ENCODE measurements at regions not wholly inside any gene's neighbourhood (a gene's known extent, or its start where the extent isn't known, plus 50 kb on each side); places are given as distances from the start of the nearest gene placed in this dataset.

DNA sequence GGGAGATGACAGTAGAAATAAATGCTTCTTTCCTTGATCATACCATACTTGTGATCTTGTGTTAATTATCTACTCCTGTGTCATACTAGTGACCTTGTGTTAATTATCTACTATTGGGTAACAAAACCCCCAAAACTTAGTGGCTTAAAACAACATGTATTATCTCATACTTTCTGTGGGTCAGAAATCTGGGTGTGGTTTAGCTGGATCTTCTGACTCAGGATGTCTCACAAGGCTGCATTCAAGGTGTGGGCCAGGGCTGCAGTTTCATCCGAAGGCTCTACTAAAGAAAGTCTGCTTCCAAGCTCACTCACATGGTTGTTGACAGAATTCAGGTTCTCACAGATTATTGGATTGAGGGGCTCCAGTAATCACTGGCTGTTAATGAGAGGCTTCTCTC, 70.3 kb upstream of the NDP start:
- Histone ChIP-seq H2AK9ac (replicated peaks; ENCODE audit: low read depth, low read length, poor library complexity) (no peak overlapping the region), H3K4me2 (ENCODE audit: low read depth, low read length) (no peak overlapping the region), H3K79me1 (ENCODE audit: low read depth in 1 of 2, low read length in 2 of 2) (no peaks in the 10 kb centered on the region), H3K4ac (ENCODE audit: low read depth, low read length) (no peak overlapping the region), H2BK20ac (ENCODE audit: low read depth, low read length) (no peak overlapping the region), H2BK120ac (ENCODE audit: low read depth, low read length) (no peak overlapping the region), H3K9ac (ENCODE audit: low read depth, low read length) (no peak overlapping the region), H3K4me3 (ENCODE audit: insufficient read depth, low read depth, low read length) (no peak overlapping the region), H4K91ac (ENCODE audit: insufficient read depth, low read depth, low read length) (no peak overlapping the region), H4K8ac (ENCODE audit: low read depth in 2 of 2, low read length in 2 of 2) (no peak overlapping the region), H3K23ac (ENCODE audit: low read depth, low read length) (no peak overlapping the region), H2BK15ac (ENCODE audit: low read depth, low read length) (no peak overlapping the region), H3K18ac (ENCODE audit: low read depth, low read length) (no peak overlapping the region), H3K27me3 (ENCODE audit: control insufficient read depth, insufficient read depth, low read length) (peaks cover 5% of the 10 kb centered on the region), H3K4me1 (ENCODE audit: control insufficient read depth, insufficient read depth, low read length) (no peaks in the 10 kb centered on the region), H3K9me3 (ENCODE audit: control insufficient read depth, insufficient read depth, low read length) (no peaks in the 10 kb centered on the region), H3K14ac (replicated peaks; ENCODE audit: low read depth, low read length) (no peak overlapping the region), H2AFZ (replicated peaks; ENCODE audit: low read length, poor library complexity) (no peak overlapping the region), H4K5ac (ENCODE audit: low read depth, low read length) (no peak overlapping the region), H3K36me3 (ENCODE audit: control insufficient read depth, insufficient read depth, low read length) (no peaks in the 10 kb centered on the region), H3K56ac (ENCODE audit: extremely low read depth, insufficient read depth, low read length) (no peak overlapping the region), H2BK5ac (ENCODE audit: low read depth, low read length, poor library complexity, severe bottlenecking) (no peak overlapping the region), H4K20me1 (ENCODE audit: insufficient read depth, low read length) (no peaks in the 10 kb centered on the region), H3K27ac (ENCODE audit: insufficient read depth, low read length) (no peak overlapping the region), H2AK5ac (ENCODE audit: low read depth, low read length) (no peak overlapping the region), H3K9me1 (ENCODE audit: insufficient read depth, low read length) (no peaks in the 10 kb centered on the region)
- POLR2A ChIA-PET (ENCODE audit: unreplicated experiment), result no interaction called here
- WGBS, 2 experiments (ENCODE audit: extremely low coverage in 2 of 2, insufficient read length in 1 of 2), result no CpG with 5 or more reads among the region's 1 CpG
- ATAC-seq (ENCODE audit: low read depth), result no peak
- BruUV-seq (replicated peaks), result no TSS peak
- TF ChIP-seq, protein P1, sequence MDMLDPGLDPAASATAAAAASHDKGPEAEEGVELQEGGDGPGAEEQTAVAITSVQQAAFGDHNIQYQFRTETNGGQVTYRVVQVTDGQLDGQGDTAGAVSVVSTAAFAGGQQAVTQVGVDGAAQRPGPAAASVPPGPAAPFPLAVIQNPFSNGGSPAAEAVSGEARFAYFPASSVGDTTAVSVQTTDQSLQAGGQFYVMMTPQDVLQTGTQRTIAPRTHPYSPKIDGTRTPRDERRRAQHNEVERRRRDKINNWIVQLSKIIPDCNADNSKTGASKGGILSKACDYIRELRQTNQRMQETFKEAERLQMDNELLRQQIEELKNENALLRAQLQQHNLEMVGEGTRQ (IDR thresholded peaks at IDR 0.05; ENCODE audit: low read depth, low read length), result no peak
- TF ChIP-seq MAZ (IDR thresholded peaks at IDR 0.05; ENCODE audit: borderline replicate concordance, low read depth, low read length), result no peak
- TF ChIP-seq CHD1 (IDR thresholded peaks at IDR 0.05; ENCODE audit: low read depth, low read length), result no peak
- no peak for TF ChIP-seq BHLHE40 (IDR thresholded peaks at IDR 0.05; ENCODE audit: low read depth, low read length)
- TF ChIP-seq RCOR1 (IDR thresholded peaks at IDR 0.05; ENCODE audit: insufficient replicate concordance, low read length), result no peak
- TF ChIP-seq RFX5 (IDR thresholded peaks at IDR 0.05; ENCODE audit: low read depth, low read length), result no peak
- TF ChIP-seq CEBPB (IDR thresholded peaks at IDR 0.05; ENCODE audit: low read depth, low read length), result no peak
- no peak for TF ChIP-seq POLR2A (IDR thresholded peaks at IDR 0.05; ENCODE audit: low read depth, low read length)
- TF ChIP-seq MAFK (IDR thresholded peaks at IDR 0.05; ENCODE audit: low read depth, low read length), result no peak
- no peak for TF ChIP-seq FOS (IDR thresholded peaks at IDR 0.05; ENCODE audit: low read depth, low read length)
- TF ChIP-seq, protein P2, sequence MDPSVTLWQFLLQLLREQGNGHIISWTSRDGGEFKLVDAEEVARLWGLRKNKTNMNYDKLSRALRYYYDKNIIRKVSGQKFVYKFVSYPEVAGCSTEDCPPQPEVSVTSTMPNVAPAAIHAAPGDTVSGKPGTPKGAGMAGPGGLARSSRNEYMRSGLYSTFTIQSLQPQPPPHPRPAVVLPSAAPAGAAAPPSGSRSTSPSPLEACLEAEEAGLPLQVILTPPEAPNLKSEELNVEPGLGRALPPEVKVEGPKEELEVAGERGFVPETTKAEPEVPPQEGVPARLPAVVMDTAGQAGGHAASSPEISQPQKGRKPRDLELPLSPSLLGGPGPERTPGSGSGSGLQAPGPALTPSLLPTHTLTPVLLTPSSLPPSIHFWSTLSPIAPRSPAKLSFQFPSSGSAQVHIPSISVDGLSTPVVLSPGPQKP (IDR thresholded peaks at IDR 0.05; ENCODE audit: borderline replicate concordance, low read depth, low read length), result no peak
- no peak for TF ChIP-seq MXI1 (IDR thresholded peaks at IDR 0.05; ENCODE audit: borderline replicate concordance, low read depth, low read length)
- TF ChIP-seq CTCF (conservative IDR thresholded peaks at IDR 0.05; ENCODE audit: low read depth, low read length), result no peak
- no peak for TF ChIP-seq SMC3 (IDR thresholded peaks at IDR 0.05; ENCODE audit: low read depth, low read length)
- TF ChIP-seq RAD21 (IDR thresholded peaks at IDR 0.05; ENCODE audit: low read length), result no peak
- no peak for TF ChIP-seq NFE2L2 (IDR thresholded peaks at IDR 0.05; ENCODE audit: low read depth, low read length)
- intact Hi-C loops (cut with micrococcal nuclease) (no loop called here), dilution Hi-C loops (cut with HindIII; ENCODE audit: low sequenced_read_pairs, unreplicated experiment) (no loop called here), in situ Hi-C loops (cut with MboI; ENCODE audit: low sequenced_read_pairs) (no loop called here)
- DNase-seq, result no peak
- CTCF ChIA-PET, result no interaction called here

All from IMR-90 (cell line).